Midbrain (tissue), 1 donor: ENCODE measurements at regions not wholly inside any gene's neighbourhood (a gene's known extent, or its start where the extent isn't known, plus 50 kb on each side); places are given as distances from the start of the nearest gene placed in this dataset.

Experiments used
- DNase-seq: peaks from one replicate; lab custom pipeline; 2025; lab: John Stamatoyannopoulos, UW

DNA sequence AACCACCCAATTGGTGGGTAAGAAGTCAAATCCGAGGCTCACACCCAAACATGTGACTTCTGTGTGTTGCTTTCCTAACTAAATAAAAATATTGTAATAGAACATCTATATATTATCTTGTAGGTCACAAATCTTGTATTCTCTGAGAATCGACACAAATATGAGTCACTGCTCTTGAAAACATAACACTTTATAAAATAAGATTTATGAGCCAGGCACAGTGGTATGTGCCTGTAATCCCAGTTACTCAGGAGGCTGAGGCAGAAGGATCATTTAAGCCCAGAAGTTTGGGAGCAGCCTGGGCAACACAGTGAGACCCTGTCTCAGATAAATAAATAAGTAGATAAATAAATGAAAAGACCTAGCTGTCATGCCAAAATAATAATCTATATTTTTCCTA lies 624.1 kb downstream of the ANXA1 start:
- DNase-seq: no peak

DNA sequence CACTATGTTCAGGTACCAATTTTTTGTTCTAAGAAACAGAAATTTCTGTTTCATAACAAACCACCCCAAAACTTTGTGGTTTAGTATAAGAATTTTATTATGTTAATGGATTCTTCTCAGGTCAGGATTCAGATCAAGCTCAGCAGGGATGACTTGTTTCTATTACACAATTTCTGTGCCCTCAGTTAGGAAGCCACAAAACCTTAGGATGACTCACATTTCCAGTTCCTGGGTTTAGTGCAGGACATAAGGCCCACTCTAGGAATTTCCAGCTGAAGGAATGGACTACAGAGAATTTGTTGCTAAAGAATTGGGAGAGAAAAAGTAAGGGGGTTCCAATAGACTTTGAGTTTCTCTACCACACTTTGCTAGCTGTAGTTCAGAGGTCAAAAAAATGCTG lies 629.3 kb downstream of the ANXA1 start:
- no peak for DNase-seq

DNA sequence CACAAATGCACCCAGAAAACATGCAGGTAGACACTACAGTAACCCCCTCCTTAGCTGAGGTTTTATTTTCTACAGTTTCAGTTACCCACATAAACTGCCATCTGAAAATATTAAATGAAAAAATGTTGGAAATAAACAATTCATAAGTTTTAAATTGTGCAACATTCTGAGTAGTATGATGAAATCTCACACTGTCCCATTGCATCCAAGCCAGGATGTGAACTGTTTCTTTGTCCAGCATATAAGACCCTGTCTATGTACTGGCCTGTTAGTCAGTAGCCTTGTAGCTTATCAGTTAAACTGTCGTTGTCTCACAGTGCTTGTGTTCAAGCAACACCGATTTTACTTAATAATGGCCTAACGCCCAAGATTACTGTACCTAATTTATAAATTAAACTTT lies 630.5 kb downstream of the ANXA1 start:
- DNase-seq: no peak

DNA sequence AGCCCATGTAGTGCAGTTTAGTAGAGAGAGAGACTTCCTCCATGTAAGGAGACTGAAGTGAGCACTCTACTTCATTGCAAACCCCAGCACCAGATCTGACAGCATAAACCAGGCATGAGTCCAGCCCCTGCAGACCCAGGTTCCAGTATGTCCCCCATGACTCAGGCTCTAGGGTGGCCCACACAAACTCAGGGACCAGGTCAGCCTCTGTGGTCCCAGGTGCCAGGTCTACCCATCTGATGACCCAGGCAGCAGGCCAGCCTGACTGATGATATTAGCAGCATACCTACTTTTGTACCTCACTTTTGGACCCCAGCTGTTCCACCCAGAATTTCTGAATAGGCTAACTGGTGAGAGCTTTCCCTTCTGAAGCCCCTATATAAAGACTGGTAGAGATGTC lies 647.8 kb downstream of the ANXA1 start:
- no peak for DNase-seq

DNA sequence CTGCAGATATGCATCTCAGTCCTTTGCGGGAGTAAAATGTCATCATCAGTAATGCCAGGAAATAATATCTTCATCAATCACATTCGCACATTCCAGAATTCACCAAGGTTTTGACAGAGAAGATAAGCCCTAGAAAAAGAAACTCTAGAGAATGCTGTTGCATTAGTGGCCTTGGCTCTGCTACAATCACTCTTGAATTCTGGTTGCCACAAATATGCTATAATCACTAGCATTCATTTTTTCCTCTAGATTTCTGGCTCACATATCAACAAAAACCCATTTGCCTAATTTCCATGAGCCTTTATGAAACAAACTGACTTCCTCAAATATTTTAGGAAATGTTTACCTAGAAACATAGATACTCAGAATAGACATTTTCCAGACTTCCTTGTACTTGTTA lies 653.4 kb downstream of the ANXA1 start:
- no peak for DNase-seq

DNA sequence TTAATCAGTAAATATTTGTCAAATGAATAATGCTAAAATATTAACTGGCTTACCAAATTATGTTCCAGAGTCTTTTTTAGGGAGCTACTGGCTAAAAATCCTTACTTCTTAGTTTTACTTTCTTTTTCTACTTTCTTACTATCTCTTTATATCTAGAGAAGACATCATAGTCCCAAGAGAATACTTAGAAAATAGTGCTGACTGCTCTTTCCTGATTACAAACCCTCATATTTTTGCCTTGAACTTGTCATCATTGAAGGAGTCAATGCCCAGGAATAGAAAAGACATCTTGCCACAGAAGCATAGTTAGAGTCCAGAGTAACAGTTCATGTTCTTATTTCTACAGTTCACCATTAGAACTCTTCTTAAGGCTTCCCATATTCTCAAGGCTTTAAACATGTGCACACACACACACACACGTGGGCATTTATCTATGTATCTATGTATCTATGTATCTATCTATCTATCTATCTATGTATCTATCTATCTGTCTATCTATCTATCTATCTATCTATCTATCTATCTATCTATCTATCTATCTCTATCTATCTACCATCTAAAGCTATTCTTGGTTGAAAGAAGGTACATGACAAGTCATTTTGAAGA lies 654.3 kb downstream of the ANXA1 start:
- no peak for DNase-seq

DNA sequence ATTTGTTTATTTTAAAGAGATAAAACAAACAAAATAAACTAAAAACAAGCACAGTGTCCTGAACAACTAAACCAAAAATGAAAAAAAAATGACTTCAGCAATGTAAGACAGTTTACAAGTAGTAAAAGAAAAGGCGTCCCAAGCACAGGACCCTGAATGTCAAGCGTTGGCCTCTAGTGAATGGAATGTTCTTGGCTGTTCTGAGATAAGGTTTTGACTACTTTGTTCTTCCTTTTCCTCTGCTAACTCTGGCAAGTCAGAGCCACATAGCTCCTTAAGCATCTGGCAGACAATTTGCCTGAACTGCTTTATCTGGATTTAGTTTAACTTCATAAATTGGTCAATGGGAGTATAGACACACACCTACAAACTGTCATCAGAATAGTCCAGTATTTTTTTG lies 655.2 kb downstream of the ANXA1 start:
- no peak for DNase-seq

DNA sequence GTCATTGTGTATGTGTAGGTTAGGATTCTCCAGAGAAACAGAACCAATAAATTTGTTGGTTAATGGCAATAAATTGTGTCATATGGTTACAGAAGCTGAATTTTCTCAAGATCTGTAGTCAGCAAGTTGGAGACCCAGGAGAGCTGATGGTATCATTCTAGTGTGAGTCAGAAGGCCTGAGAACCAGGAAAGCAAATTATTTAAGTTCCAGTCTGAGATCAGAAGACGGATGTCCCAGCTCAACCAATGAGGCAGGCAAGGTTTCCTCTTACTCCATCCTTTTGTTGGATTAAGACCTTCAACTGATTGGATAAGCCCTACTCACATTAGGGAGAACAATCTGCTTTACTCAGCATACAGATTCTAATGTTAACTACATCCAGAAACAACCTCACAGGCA lies 656.3 kb downstream of the ANXA1 start:
- no peak for DNase-seq

DNA sequence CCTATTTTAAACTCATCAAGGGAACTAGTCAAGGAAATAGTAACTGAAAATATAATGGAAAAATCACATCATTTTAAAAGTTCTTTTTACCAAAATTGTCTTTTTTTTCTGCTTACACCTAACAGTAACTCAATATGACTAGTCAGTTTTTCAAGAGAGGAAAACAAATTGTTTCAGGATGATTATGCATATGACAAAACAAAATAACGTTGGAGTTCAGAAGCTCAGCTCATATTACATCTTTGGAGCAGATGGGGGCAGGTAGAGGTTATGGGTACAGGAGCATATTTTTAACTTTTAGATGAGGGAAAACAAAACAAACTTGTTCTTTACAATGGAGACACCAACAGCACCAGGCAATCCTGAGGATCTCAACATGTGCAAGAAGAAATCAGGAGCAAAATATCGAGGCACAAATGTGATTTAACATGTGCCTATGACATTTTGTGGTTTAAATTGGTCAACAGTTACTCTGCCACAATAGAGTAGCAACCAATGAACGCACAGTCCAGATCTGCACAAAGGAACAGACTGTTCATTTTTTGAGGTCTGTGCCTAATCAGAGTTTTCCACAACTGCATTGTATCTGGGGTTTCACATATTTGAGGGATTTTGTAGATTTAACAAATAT lies 659.0 kb downstream of the ANXA1 start:
- no peak for DNase-seq

DNA sequence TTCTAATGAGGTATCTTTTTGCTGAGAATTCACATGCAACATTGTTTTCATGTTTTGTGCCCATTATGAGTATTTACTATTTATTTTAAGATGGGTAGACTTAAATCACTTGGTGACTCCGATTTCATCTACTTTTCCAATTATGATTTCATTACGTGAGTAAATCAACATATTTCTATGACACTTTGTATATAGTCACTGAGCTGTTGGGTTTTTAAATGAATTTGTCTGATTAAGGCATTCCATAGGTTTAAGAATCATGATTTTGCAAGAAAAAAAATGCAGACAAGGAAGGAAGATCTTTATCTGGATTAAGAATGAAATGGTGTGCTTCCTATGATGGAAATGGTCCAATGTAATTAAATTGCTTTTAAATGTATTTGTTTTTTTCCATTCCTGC lies 661.9 kb downstream of the ANXA1 start:
- DNase-seq: no peak

DNA sequence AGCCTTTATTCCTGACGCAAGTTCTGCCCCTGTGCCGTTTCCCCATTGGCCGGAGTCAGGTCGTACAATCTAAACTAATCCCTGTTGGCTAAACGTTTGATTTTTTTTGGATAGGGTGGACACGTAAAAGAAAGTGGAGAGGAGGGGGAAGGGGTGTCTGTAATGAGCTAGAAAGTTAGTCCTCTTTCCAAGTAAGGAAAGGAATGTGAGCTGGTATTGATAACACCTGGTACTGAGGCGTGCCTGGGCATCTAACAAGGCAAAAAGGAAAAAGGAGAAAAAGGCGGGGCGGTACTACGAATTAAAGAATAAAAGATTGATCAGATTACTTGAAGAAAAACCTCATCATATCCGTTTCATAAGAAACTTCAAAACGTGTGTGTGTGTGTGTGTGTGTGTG lies 665.2 kb downstream of the ANXA1 start:
- no peak for DNase-seq

DNA sequence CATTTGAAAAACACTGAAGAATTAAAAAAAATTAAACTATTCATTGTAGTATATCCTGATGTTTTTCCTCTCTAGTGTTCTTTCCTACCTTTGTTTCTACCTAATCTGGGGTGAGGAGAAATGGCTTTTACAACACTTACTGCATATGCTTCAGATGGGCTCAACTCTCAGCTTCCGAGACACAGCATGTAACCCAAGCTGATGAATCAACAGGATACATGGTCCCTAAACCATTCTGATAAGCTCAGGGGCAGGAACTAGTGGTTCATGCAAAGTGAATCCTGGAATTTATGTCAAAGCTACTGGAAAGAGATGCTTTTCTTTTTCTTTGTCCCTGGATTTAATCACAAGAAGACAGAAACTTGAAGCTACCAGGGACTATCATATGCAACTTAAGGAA lies 672.5 kb upstream of the RORB start:
- no peak for DNase-seq

DNA sequence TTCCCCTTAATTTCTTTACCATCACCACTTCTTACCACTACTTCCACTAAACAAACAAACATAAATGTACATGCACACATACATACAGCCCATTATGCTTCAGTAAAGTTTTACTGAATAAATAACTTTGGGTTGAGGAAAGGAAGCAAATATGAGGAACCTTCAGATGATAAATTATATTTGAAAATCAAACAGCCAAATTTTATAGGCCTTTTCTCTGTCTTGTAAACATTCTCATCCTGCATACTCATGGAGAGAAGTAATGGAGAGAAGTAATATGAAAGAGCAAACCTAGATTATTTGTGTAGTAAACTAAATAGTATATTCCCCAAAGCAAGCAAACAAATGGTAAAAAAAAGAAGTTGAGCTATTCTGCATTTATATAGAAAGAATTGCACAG lies 658.3 kb upstream of the RORB start:
- DNase-seq: no peak

DNA sequence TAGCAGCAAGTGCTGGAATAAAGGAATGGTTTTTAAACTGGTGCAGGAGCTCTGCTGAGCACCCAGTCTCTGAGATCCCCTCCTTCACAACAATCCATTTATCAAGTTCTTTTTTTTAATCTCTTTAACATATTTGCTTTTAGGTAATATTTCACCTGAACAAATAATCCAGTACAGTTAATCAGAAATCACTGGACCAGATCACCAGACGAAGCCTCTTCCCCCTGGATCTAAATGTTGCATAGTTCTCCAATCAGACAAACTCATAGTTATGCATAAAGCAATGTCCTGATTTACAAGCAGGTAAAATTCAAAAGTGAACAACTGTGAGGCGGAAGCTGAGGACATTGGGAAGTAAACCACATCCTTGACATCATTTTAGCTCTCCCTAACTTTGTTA lies 657.7 kb upstream of the RORB start:
- no peak for DNase-seq

DNA sequence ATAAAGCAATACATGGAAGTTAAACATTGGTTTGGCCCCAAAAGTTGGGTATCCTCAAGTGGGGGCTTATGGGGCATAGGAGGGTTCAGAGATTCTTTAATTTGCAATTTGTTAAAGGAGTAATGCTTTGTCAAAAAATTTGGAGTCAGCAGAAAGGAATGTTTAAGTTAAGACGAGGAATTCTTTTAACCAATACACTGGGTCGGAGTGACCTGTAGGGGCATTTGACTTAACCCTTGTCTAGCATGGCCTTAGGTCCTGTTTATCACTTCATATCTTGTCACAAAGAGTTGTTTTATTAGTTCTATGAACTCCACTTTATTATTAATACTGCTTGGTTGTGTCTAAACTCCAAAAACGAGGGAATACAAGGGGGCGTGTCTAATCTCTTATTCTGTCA lies 656.1 kb upstream of the RORB start:
- DNase-seq: no peak

DNA sequence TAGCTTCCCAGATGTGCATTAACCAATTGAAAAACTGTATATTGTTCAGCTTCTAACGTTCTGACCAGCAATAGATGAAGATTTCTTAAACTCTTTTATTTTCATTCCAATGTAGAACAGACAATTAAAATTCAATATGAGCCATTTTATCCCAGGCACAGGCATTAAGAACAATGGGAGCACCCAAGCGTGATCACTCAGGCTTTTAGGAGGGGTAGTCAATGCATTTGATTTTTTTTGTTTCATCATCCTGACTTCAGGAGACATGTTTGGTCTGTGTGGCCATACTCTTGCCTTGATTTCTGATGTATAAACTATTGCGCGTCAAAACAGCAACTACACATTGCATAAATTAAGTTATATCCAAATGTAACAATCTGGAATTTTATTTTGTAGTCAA lies 653.0 kb upstream of the RORB start:
- DNase-seq: no peak

DNA sequence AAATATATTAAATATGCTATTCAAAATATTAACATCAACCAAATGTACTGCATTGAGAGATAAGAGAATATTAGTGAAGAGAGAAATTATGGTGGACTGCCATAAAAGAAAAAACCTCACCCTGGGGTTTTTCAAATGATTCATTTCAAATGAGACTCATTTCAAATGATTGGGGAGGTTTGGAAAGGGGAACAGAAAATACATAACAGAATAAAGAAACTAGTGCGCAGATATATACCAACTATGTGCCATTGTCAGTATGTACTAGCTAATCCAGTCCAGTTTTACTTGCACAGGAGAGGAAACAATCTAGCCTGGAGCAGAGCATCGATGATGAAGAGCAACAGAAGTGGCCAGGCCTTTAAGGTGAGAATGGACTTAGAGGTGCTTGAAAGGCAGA lies 651.6 kb upstream of the RORB start:
- DNase-seq: no peak

DNA sequence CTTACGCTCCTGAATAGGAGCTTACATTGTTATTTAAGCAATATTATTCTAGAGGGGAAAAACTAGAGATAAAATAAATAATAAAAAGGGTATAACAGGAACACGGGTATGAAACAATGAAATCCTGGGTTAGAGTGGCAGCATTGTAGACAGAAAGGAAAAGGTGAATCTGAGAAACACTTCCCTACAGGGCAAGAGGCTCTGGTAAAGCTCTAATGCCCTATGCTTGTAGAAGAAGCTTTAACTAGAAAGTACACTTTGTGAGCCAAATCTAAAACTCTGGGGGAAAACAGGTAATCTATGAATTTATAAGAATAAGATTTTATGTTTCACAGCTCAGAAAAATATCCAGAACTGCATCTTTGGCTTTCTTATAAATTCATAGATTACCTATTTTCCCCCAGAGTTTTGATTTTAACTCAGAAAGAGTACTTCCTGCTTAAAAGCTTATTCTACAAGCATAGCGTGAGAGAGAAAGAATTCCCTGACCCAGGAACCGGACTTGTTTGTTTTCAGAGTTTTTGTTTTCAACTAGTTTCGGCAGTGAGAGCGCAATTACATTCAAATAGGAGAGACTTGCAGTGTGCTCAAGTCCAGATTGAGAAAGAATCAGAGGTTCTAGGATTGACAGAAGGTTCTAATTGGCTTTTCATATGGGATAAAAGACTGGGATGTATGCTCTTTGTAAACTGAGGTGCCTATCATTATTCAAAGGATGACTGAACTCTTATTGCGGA lies 651.0 kb upstream of the RORB start:
- no peak for DNase-seq

DNA sequence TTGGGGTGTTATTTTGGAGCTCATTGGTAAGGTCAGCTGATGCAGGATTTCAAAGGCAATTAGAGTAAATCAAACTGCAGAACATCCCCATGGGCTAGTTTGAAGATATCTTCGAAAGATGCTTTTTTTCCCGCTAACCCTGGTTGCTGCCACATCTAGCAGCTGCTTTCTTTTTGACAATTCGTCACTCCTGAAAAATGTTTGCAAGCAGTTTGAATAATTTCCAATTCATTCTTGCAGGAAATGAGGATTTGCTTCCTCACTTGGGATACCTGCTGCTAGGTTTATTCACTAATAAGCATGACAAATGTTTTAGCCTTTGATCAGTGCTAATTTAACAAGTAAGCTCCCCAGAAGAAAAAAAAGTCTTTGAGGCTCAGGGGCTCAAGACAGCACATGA lies 649.6 kb upstream of the RORB start:
- no peak for DNase-seq

DNA sequence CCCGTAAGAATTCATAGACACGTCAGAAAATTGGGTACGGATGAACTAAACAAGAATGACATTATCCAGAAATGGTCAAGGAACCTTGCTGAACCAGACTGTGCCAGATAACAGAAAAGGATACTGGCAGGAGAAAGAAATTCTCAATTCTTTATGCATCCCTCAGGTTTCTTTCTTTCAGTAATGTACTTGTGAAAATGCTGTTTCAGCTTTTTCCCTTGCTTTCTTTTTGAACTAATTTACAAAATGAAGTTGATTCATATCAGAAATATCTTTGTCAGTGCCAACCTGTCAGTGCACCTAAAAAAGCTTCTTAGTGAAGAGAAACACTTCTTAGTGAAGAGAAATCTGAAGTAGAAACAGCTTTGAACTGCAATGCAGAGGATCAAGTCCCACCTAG lies 643.6 kb upstream of the RORB start:
- no peak for DNase-seq

DNA sequence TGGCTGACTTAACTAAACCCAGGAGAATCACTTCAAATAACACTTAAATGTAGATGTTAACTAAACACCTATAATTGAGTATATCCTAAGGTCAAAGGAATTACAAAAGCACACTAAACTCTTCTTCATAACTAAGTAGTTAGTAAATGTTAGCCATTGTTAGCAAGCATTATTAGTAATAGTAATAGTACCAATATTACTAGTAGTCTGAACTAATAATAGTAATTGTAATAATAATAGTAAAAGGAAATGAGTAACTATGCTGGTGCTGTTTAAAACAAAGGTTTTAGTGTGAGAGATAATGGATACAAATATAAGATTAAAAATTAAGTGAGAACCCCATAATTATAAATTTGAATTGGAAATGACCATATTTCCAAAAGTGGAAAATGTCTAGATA lies 641.9 kb upstream of the RORB start:
- no peak for DNase-seq

DNA sequence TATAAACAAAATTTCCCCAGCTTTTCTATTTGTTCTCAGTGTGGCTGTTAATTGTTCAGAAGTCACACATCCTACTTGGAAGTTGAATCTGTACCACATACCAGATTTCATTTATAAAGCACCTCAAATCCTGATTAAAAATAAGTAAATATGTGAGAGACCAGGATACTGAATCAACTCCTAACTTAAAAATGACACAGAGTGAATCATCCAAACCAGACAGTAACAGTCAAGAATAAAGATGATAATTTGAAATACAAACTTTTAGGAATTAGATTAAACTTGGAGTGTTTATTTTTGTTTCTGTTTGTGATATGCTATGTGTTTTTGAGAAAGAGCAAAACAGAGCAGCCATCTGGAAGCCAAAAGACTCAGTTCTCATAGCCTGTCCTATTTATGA lies 633.2 kb upstream of the RORB start:
- no peak for DNase-seq

DNA sequence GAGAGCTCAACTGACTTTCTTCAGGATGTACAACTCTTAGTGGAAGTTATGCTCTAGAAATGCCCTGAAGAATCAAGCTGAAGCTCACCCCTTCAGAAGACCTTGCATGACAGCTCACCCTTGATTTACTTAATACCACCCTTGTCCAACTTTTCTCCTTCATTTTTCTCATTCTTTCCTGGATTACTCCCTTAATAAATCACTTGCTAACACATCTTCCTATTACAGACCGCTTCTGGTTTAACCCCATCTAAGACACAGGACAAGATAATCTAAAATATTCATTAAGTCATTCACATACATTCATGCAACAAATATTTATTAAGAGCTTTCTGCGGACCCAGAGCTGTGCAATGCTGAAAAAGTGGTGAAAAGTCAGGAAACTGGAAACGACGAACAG lies 630.7 kb upstream of the RORB start:
- no peak for DNase-seq

DNA sequence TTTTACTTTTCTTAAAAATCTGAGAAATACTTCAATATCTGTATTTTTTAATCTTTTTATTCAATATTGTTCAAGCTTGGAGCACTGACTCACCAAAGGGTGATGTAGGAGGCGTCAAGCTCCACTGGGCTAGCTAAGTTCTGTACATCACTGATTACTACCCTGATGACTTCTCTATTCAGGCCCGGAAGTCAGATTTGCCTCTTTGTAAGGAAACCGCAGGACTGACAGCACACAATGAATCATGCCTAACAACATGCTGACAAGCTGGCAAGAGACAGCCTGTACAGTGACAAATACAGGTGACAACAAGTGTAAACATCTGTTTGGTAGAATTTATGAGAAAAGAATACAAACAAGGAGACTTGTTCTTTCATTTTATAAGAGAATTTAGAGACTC lies 627.9 kb upstream of the RORB start:
- DNase-seq: no peak
